NCI-H2196 (cell line): ENCODE measurements at regions not wholly inside any gene's neighbourhood (a gene's known extent, or its start where the extent isn't known, plus 50 kb on each side); places are given as distances from the start of the nearest gene placed in this dataset.
"Not testable (repeated sequence)": the region's sequence is repeated elsewhere in the genome, so short reads cannot be mapped to it uniquely, and the experiment has no call there.

Source experiments
- DNase-seq: peaks from one replicate; lab custom pipeline; 2025; ENCODE audit not compliant: unreplicated experiment; lab: John Stamatoyannopoulos, UW

DNA sequence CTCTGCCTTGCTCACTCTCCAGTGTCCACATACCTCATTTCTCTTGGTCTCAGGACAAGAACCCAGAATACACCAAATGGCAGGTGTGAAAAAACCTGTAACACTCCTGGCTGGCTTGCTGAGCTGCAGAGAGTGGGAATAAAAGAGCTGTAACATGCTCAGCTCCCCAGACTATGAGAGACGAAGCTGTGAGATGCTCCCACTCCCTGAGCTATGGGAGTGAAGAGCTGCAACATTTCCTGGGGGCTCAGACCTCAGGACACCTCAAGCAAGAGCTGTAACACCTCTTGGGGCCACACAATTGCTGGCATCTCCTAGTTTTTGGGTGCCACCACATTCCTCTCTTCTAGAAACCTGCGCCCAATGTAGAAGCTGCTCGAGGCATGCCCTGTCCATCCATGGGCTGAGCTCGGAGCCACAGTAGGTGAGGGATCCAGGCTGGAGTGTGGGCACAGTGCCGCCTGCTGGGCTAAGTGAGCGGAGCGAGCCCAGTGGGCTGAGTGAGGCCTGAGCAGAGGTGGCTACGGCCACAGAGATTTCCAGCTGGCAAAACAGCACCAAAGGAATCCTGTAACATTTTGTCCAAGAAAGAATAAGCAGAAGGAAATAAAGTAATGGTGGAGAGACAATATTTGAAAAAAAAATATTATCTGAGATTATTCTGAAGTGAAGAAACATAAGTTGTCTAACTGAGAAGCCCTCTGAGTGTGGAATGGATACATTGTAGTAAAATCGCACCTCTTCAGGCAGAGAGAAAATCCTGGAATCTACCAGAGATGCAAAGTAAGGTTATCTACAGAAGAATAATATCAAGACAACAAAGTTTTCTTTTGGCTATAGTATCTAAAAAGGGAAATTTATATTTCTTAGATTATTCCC, 186.2 kb upstream of the PCDH9 start:
- no peak for DNase-seq

DNA sequence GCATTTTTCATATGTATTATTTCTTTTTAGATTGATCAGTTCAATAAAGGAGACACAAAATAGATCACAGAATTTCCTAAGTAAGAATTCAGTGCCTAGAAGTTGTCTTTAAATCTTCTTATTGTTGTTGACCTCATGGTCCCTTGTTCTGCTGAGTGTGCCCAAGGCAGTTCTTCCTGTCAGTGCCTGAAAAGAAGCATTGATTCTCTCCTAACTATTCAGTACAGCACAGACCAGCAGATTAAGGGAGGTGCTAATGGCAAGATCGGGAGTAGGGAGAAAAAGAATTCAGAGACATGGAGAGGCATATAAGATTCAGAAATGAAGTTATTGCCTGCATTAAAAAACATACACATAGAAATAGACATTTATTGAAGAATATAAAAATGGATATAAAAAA, 180.5 kb upstream of the PCDH9 start:
- no peak for DNase-seq

DNA sequence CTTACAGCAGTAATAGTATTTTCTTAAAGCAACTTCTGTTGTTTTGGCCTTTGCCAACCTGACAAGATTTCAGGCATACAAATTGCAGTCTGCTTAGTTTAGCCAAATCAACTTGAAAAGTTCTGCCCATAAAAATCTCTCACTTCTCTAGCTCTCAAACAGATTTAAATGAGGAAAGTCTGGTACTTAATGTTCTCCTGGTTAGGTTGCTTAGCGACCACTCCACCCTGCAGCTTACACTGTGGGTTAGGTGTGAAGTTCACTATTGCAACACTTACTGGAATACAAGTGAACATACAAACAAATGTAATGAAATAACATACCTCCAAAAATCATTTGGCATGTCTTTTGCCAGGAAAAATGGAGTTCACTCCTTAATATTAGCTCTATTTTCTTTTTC, 178.7 kb upstream of the PCDH9 start:
- no peak for DNase-seq

DNA sequence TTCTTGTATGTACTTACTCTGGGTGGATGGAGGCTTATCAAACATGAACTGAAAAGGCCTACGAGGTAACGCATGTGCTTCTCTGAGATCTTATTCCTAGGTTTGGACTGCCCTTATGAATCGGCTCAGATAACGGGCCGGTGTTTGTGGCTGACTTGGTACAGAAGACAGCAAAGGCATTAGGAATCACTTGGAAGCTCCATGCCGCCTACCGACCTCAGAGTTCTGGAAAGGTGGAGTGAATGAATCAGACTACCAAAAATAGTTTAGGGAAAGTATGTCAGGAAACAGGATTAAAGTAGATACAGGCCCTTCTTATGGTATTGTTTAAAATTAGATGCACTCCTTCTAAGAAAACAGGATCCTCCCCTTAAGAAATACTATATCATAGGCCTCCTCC, 172.4 kb upstream of the PCDH9 start:
- DNase-seq, result no peak

DNA sequence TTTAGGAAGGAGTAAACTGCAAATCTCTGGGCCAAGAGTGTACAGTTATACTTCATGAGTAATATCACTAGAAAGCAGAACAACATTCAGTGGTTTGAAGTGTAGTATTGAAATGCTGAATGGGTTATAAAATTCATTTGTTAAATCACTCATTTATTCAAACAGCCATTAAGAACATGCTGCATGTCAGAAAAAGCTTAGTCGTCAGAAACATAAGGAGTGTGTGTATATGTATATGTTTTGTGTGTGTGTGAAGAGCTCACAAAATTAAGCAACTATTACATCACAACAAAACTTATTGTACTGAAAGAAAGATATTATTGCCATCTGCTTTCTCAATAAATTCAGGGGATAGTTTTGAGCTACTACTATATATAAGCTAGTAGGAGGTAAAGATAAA, 165.4 kb upstream of the PCDH9 start:
- DNase-seq, result no peak

DNA sequence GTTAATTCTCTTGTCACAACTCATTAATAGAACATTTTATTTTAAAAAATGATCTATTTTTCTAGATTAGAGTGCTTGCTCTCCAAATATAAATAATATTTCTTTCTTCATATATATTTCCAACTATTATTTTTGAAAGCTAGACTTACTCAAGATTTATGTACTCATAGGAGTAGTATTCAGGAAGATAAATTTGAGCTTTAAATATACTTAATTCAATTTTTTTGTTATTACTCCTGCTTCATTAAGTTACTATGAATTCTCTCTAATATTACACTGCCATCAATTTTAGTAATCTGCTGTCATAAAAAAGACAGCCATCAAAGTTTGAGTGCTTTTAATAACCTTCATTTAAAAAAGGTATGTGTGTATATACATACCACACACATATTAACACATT, 161.9 kb upstream of the PCDH9 start:
- DNase-seq, result no peak

DNA sequence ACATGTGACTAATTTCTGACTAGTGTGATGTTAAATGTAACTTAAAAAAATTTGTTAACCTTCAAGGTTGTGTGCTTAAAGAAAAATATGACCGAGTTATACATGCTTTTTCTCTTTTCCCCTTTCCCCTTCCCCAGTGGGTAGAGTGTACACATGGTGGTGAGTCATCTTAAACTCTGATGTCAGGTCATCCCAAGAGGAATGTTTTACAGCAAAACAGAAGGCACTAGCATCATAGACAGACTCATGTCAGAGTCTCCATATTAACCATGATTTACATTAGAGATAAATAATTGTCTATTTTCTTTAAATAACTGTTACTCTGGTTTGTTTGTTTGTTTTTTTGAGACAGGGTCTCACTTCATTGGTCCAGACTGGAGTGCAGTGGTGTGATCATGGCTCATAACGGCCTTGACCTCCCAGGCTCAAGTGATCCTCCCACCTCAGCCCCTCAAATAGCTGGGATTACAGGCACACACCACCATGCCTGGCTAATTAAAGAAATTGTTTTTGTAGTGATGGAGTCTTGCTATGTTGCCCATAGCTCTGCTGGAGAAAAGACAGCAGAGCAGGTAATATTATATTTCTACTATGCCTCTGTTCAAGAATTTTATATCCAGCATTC, 160.4 kb upstream of the PCDH9 start:
- no peak for DNase-seq

DNA sequence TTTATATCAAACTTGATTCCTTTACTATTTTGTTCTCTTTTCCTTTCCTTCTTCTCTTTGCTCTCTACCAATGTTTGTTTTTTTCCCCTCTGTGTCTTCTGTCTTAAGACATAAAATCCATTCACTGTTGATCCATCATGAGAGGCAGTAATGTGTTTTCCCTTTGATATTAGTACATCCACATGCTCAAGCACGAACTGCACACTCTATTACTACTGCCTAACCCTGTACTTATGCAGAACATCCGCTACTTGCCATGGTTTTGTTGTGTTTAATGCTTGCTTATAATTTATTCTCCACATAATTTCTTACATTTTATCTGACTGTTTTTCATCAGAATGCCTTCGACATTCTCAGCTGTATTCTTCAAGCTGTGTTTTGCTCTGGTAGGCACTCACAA, 159.0 kb upstream of the PCDH9 start:
- DNase-seq, result no peak

DNA sequence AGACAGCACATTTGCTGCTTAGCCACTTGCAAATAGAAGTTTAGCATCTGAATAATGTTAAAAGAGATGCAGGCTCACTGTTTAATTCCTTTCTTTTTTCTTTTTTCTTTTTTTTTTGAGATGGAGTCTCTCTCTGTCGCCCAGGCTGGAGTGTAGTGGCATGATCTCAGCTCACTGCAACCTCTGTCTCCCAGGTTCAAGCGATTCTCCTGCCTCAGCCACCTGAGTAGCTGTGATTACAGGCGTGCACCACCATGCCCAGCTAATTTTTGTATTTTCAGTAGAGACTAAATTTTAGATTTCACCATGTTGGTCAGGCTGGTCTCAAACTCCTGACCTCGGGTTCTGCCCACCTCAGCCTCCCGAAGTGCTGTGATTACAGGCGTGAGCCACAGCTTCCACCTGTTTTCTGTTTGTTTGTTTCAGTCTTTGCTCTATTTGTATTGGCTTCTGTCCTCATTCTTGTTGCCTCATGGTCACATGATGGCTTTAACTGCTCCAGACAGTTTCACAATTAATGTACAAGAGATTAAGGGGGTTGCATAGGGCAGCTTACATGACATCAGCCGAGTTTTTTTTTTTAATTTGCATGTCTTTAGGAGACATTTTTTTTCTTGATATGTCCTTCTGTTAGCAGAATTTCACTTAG, 153.1 kb upstream of the PCDH9 start:
- DNase-seq, result not testable (repeated sequence)

DNA sequence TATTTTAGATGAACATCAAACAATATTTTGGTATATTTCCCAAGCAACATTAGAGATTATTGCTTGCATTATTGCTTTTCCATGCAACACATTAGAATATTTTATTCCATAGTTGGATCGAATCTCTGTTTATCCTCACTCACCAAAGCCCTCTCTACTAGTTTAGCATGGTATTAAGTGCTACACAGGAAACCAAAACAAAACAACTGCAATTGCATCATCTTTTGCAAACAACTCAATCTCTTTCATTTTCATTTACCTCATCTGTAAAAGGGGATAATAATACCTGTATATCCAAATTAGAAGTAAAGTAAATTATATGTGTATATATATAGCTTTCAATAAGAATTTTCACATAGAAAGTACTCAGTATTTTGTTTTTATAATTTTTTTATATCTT, 147.8 kb upstream of the PCDH9 start:
- no peak for DNase-seq

DNA sequence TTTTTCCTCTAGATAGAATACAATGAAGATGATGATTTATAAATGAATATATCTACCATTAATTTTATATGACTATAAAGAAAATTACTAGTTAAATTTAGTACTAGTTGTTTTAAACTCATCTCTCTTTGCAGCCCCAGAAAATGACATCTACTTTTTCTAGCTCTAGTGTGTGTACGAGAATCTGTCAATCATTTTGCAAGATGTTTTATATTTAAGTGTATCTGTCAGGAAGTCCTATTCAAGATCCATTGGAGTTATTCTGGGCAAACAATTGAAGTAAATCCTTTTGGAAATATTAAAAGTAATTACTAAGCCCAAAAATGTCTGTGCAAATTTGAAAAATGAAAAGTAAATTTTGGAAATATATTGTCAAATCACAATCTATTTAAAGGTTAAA, 144.3 kb upstream of the PCDH9 start:
- DNase-seq, result no peak

DNA sequence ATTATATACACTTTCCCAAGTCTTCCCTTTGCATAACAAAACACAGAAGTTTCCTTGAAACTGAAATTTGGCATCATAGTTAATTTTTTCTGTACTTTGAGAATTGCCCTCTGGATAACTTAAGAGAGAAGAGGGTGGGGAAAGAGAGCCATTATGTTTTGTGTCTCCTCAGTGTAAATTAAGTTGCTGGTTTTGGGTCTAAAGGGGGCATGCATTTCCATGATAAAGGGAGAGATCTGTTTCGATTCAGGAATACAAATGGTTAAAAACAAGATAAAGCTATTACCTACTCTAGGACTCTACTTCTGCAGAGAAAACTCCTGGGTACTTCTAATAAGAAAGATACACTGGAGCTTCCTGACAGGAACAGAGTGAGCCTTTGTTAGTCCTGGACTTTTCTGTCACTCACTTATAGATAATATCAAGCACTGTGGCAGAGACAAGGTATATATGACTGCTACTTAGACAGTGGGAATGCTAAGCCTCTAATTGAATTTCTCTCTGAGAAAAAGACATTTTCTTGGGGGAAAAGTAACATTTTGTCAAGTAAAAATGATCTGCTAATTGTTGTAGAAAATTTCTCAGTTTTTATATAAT, 142.8 kb upstream of the PCDH9 start:
- DNase-seq, result no peak

DNA sequence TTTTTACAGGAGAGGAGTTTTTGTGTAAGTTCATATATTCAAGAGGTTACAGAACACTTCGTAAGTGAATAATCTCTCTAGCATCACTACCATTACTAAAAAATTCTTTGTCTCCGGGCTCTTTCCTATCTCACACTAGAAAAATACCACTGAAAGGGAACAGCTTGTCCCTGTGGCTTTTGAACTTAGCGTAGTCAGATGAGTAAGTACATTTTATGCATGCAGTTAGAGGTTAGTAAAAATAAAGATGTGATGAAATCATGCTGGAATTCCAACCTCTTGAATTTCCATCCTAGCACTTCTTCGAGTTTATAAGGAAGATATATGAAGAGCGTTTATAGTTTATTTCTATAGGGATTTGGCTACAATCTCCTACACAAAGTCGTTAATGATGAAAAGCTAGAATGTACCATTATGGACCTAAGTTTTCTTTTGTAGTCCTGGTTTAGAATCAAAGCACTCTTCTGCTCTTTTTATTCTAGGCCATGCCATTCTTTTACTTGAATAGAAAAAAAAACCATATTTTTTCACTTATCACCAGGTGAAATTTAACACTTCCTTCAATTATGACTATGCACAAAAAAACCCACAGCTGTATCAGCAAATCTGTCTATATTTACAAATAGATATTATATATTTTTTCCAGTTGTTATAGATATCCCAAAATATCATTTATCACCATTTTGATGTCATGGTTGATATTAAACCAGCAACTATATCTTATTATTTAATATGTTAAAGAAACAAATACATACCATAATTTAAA, 139.9 kb upstream of the PCDH9 start:
- no peak for DNase-seq

DNA sequence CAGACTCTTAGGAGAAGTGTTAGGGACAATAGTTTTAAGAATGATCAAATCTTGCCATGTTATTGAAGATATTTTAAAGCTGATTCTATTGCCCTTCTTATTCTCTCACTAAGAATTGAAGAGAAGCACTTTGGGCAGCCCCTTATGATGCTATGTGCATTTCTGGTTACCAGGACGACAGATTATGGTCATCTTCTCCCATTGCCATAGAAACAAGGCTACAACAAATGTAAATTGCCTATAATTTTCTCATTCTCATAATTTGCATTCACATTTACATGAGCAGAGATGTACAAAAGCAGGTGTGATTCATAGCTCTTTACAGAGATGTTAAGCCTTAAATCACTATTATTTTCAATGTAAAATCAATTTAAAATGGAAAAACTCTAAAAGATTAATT, 137.3 kb upstream of the PCDH9 start:
- no peak for DNase-seq

DNA sequence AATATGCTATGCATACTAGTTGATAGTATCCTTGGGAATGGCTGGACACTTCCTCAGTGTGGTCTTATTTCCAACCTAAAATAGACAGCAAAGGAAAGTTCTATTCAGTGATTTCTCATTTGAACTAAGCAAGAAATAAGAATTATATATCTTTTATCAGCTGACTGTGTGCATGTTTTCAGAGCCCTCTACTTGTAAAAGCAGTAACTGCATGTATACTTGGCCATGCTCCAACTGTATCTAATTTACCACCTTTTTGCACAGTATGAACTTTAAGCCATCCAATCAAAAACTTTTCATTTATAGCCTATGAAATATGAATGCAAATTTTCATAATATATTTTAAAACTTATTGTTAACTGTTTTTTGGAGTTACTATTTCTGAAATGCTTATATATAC, 136.4 kb upstream of the PCDH9 start:
- no peak for DNase-seq

DNA sequence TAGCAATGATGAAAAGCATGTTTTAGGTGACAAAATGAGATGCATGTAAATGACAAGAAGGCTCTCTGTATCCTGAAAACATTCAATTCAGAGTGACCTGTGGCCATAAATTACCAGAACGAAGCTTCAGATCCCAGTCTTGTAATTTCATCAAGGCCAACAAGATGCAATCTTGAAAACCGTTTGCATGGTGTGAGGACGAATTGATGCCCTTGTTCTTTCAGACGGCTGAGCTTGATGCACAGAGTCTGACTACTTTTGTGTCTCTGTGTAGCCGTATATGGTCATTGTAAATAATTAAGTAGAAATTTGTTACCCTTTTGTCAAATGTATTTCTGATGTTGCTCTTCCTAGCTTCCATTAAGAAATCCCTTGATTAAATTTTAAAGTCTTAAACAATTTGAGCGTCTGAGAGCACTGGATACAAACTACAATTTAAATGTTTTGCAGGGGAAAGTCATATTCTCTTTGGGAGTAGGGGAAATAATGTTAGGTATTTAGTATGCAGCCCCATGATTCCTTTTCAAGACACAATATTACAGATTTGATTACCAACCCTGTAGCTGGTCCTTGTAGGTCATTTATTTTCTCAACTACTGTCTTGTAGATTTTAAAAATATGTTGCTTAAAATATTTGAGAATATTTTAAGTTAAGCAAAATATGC, 125.8 kb upstream of the PCDH9 start:
- no peak for DNase-seq

DNA sequence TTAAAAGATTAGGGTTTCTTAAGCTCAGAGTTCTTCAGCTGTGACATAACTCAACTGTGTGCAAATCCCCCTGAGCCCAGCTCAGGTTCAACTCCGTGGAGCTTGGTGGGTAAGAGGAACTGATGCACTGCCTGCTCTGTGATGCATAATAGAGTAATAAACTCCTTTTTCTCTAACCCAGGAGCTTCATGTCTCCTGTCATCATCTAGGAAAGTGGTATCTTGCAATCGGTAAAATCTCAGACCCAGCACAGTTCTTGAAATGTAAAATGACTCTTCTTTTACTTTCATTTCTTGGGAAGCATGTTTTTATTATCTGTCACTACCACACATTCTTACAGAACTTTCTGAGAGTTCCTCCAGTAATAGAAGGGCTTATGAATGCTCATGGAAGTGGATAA, 123.8 kb upstream of the PCDH9 start:
- DNase-seq, result no peak

DNA sequence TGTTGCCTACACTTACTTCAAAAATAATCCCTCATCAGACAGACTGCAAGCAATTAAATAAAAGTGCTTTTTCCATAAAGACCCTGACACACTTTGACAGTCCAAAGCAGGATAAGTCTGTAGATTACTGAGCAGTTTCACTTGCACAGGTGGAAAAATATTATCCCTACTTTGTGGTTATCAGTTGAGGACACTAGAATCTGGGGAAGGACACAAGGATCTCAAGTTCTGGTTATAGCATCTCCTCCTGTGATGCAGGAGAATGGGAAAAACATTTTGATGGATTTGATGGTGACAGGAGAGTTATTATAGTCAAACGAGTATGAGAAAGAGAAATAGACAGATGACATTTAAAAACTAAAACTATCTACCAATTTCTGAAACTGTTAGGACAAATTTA, 122.9 kb upstream of the PCDH9 start:
- no peak for DNase-seq

DNA sequence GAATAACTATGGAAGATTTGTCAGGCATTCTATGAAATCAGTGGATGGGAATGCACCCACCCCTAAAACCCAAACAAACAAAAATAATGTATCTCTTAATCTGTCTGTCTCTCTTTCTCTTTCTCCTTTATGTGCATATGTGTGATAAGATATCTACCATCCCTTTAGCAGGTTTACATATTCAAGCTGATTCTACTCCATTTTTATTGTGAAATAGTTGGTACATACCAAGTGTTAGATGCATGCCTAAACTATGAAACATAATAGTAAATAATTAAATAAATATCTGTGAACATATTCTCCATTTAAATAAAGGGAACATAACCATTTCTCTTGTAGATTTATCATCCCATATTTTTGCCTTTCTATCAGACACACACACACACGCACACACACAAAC, 121.8 kb upstream of the PCDH9 start:
- DNase-seq, result no peak

DNA sequence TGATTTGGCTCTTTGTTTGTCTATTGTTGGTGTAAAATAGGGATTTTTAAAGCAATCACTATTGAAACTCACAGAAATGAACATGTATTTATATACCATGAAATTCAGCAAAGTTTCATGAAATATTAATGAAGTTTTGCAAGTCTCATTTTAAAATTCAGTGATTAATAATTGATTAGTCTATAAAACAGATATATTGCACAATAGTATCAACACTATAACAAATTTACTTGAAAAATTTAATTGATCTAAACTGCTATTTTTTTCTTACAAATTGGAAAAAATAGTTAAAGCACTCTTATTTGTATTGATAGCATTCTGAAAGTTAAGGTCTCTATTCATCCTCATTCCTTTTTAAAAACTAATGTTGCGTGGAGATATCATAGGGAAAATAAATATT, 121.0 kb upstream of the PCDH9 start:
- no peak for DNase-seq

DNA sequence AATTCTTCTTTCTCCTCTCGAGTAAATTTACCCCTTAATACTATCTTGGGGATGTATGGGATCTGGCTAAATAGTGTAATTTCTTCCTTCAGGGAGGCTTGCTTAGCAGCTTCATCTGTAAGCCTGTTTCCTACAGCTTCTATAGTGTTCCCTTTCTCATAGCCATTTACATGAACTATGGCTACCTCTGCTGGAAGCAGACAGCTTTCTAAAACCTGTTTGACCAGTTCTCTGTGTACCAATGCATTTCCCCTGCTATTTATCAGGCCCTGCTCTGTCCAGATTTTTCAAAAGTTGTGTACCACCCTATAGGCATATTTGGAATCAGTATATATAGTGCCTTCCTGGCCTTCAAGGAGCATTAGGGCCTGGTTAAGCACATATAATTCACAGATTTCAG, 113.6 kb upstream of the PCDH9 start:
- DNase-seq, result no peak
